ENCODE measurements at regions not wholly inside any gene's neighbourhood (a gene's known extent, or its start where the extent isn't known, plus 50 kb on each side); places are given as distances from the start of the nearest gene placed in this dataset.

GRCh38 chr9:2464624-2465023, 157.0 kb upstream of the VLDLR start:
- H3K23ac ChIP-seq (ENCODE audit: low read depth, low read length) = no peak overlapping the region
- H3K4me3 ChIP-seq (ENCODE audit: insufficient read depth, low read depth, low read length) = no peak overlapping the region
- no peak overlapping the region for H3K56ac ChIP-seq (ENCODE audit: extremely low read depth, insufficient read depth, low read length)
- H2AK5ac ChIP-seq (ENCODE audit: low read depth, low read length) = no peak overlapping the region
- no peak overlapping the region for H3K4ac ChIP-seq (ENCODE audit: low read depth, low read length)
- no peak overlapping the region for H3K27ac ChIP-seq (ENCODE audit: insufficient read depth, low read length)
- TF ChIP-seq RAD21 (IDR thresholded peaks at IDR 0.05; ENCODE audit: low read length) = no peak
- TF ChIP-seq CHD1 (IDR thresholded peaks at IDR 0.05; ENCODE audit: low read depth, low read length) = no peak
- TF ChIP-seq RFX5 (IDR thresholded peaks at IDR 0.05; ENCODE audit: low read depth, low read length) = no peak
- no peak for TF ChIP-seq CEBPB (IDR thresholded peaks at IDR 0.05; ENCODE audit: low read depth, low read length)
- TF ChIP-seq MAZ (IDR thresholded peaks at IDR 0.05; ENCODE audit: borderline replicate concordance, low read depth, low read length) = no peak
- no peak for TF ChIP-seq MAFK (IDR thresholded peaks at IDR 0.05; ENCODE audit: low read depth, low read length)
- no peak for TF ChIP-seq NFE2L2 (IDR thresholded peaks at IDR 0.05; ENCODE audit: low read depth, low read length)
- TF ChIP-seq SMC3 (IDR thresholded peaks at IDR 0.05; ENCODE audit: low read depth, low read length) = no peak
- no peak for TF ChIP-seq MXI1 (IDR thresholded peaks at IDR 0.05; ENCODE audit: borderline replicate concordance, low read depth, low read length)
- no peak for TF ChIP-seq POLR2A (IDR thresholded peaks at IDR 0.05; ENCODE audit: low read depth, low read length)
- no peak for TF ChIP-seq FOS (IDR thresholded peaks at IDR 0.05; ENCODE audit: low read depth, low read length)
- TF ChIP-seq RCOR1 (IDR thresholded peaks at IDR 0.05; ENCODE audit: insufficient replicate concordance, low read length) = no peak
- no peak for TF ChIP-seq USF2 (IDR thresholded peaks at IDR 0.05; ENCODE audit: low read depth, low read length)
- TF ChIP-seq CTCF (conservative IDR thresholded peaks at IDR 0.05; ENCODE audit: low read depth, low read length) = no peak
- TF ChIP-seq ELK1 (IDR thresholded peaks at IDR 0.05; ENCODE audit: borderline replicate concordance, low read depth, low read length) = no peak
- no peak for TF ChIP-seq BHLHE40 (IDR thresholded peaks at IDR 0.05; ENCODE audit: low read depth, low read length)
- H3K9ac ChIP-seq (ENCODE audit: low read depth, low read length) = no peak overlapping the region
- POLR2A ChIA-PET (ENCODE audit: unreplicated experiment) = no interaction called here
- H3K4me2 ChIP-seq (ENCODE audit: low read depth, low read length) = no peak overlapping the region
- no peak overlapping the region for H2BK120ac ChIP-seq (ENCODE audit: low read depth, low read length)
- H2BK15ac ChIP-seq (ENCODE audit: low read depth, low read length) = no peak overlapping the region
- DNase-seq (no peak), ATAC-seq (ENCODE audit: low read depth) (no peak)
- no peaks in the 10 kb centered on the region for H3K79me1 ChIP-seq (ENCODE audit: low read depth in 1 of 2, low read length in 2 of 2)
- no peak overlapping the region for H2AFZ ChIP-seq (replicated peaks; ENCODE audit: low read length, poor library complexity)
- BruUV-seq (replicated peaks) = no TSS peak
- H4K5ac ChIP-seq (ENCODE audit: low read depth, low read length) = no peak overlapping the region
- H4K91ac ChIP-seq (ENCODE audit: insufficient read depth, low read depth, low read length) = no peak overlapping the region
- no peak overlapping the region for H2BK5ac ChIP-seq (ENCODE audit: low read depth, low read length, poor library complexity, severe bottlenecking)
- no peak overlapping the region for H4K8ac ChIP-seq (ENCODE audit: low read depth in 2 of 2, low read length in 2 of 2)
- no peak overlapping the region for H3K14ac ChIP-seq (replicated peaks; ENCODE audit: low read depth, low read length)
- H4K20me1 ChIP-seq (ENCODE audit: insufficient read depth, low read length) = no peaks in the 10 kb centered on the region
- no peaks in the 10 kb centered on the region for H3K9me3 ChIP-seq (ENCODE audit: control insufficient read depth, insufficient read depth, low read length)
- H3K9me1 ChIP-seq (ENCODE audit: insufficient read depth, low read length) = no peaks in the 10 kb centered on the region
- CTCF ChIA-PET = no interaction called here
- no peaks in the 10 kb centered on the region; the same call in 1 of the 2 replicates for H3K27me3 ChIP-seq (ENCODE audit: control insufficient read depth, insufficient read depth, low read length)
- no peak overlapping the region for H2AK9ac ChIP-seq (replicated peaks; ENCODE audit: low read depth, low read length, poor library complexity)
- WGBS, 2 experiments (ENCODE audit: extremely low coverage in 2 of 2, insufficient read length in 1 of 2) = no CpG with 5 or more reads among the region's 2 CpGs
- H2BK20ac ChIP-seq (ENCODE audit: low read depth, low read length) = no peak overlapping the region
- in situ Hi-C loops (cut with MboI; ENCODE audit: low sequenced_read_pairs) (no loop called here), intact Hi-C loops (cut with micrococcal nuclease) (no loop called here), dilution Hi-C loops (cut with HindIII; ENCODE audit: low sequenced_read_pairs, unreplicated experiment) (no loop called here)
- H3K18ac ChIP-seq (ENCODE audit: low read depth, low read length) = no peak overlapping the region
- no peaks in the 10 kb centered on the region for H3K36me3 ChIP-seq (ENCODE audit: control insufficient read depth, insufficient read depth, low read length)
- H3K4me1 ChIP-seq (ENCODE audit: control insufficient read depth, insufficient read depth, low read length) = peaks cover 1% of the 10 kb centered on the region; the same call in 1 of the 2 replicates

All from IMR-90 (cell line).